Gastrocnemius medialis (tissue), 4 donors: ENCODE measurements at regions not wholly inside any gene's neighbourhood (a gene's known extent, or its start where the extent isn't known, plus 50 kb on each side); places are given as distances from the start of the nearest gene placed in this dataset.

Source experiments
- POLR2A ChIP-seq, 2 donors: fragments of 450-650 bp; IDR thresholded peaks; one replicate each; pipeline ENCODE4 v1.6.1; 2017; ENCODE audit warnings: antibody characterized with exemption in 2 of 2, mild to moderate bottlenecking in 2 of 2, moderate library complexity in 2 of 2
- TF ChIP-seq, protein P1 (sequence below), 5 experiments: fragments of 450-650 bp in 3 of 5; fragments of 200-600 bp in 2 of 5; sonication (generic) in 2 of 5; IDR thresholded peaks in 4 of 5; conservative IDR thresholded peaks in 1 of 5; 1 replicate in 4 of 5; 2 replicates in 1 of 5; pipeline ENCODE4 v1.5.1; 2016 to 2019; ENCODE audit warnings: antibody characterized with exemption in 5 of 5, mild to moderate bottlenecking in 3 of 5, moderate library complexity in 3 of 5

DNA sequence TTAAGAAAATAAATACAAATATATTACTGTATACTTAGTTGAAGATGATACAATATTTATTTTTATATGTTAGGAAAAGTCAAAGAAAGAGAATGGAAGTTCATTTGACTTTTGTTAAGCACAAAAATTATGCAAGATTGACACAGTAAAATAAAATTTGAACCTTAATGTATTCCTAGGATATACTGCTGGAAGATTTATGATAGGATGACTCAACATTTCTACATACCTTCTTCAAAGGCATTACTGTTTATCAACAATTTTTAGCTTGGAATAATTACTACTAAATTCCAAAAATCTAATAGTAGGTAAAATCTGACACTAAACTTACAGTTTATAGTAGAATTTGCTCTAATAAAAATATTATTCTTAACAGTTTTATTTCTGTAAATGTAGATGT is 257.3 kb upstream of the ADAMTS5 start:
- TF ChIP-seq, protein P1, sequence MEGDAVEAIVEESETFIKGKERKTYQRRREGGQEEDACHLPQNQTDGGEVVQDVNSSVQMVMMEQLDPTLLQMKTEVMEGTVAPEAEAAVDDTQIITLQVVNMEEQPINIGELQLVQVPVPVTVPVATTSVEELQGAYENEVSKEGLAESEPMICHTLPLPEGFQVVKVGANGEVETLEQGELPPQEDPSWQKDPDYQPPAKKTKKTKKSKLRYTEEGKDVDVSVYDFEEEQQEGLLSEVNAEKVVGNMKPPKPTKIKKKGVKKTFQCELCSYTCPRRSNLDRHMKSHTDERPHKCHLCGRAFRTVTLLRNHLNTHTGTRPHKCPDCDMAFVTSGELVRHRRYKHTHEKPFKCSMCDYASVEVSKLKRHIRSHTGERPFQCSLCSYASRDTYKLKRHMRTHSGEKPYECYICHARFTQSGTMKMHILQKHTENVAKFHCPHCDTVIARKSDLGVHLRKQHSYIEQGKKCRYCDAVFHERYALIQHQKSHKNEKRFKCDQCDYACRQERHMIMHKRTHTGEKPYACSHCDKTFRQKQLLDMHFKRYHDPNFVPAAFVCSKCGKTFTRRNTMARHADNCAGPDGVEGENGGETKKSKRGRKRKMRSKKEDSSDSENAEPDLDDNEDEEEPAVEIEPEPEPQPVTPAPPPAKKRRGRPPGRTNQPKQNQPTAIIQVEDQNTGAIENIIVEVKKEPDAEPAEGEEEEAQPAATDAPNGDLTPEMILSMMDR (IDR thresholded peaks at IDR 0.05 in 4 of 5, conservative IDR thresholded peaks at IDR 0.05 in 1 of 5), result no peak
- TF ChIP-seq POLR2A (IDR thresholded peaks at IDR 0.05), result no peak
